GM18870 (cell line): ENCODE measurements at regions not wholly inside any gene's neighbourhood (a gene's known extent, or its start where the extent isn't known, plus 50 kb on each side); places are given as distances from the start of the nearest gene placed in this dataset.

Experiments
- ATAC-seq: cut with Tn5 transposase; IDR thresholded peaks from one replicate; pipeline ENCODE4 v1.9.1; 2021; ENCODE audit warnings: moderate library complexity; ENCODE audit not compliant: unreplicated experiment

DNA sequence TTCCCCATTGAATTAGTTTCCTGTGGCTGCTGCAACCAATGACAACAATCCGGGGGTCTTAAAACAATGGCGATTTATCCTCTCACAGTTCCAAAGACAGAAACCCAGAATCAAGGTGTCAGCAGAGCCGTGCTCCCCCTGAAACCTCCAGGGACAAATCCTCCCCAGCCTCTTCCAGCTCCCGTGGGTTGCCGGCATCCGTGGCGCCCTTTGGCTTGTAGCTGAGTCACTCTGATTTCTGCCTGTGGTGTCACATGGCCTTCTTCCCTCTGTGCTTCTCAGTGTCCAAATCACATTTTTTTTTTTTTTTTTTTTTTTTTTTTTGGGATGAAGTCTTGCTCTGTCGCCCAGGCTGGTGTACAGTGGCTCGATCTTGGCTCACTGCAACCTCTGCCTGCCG, 64.5 kb upstream of the STX18 start:
- ATAC-seq: no peak

DNA sequence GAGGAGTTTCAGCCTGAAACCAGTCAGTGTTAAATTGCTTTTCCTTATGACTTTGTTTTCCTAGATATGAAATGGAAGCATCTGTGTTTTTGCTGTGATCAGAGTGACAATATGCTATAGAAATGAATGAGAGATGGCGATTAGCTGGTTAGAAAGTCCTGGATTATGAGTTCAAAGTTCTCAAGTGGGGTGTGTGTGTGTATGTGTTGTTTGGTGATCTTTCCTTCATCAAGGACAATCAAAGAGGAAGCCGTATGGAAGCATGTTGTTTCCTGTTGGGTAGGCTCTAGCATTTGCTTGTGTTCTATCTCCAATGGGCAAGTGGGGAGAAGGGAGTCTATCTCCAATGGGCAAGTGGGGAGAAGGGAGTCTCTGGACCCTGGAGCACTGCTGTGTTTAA, 64.0 kb upstream of the STX18 start:
- no peak for ATAC-seq

GRCh38 chr4:4603592-4603991, 61.7 kb upstream of the STX18 start:
- ATAC-seq: no peak

DNA sequence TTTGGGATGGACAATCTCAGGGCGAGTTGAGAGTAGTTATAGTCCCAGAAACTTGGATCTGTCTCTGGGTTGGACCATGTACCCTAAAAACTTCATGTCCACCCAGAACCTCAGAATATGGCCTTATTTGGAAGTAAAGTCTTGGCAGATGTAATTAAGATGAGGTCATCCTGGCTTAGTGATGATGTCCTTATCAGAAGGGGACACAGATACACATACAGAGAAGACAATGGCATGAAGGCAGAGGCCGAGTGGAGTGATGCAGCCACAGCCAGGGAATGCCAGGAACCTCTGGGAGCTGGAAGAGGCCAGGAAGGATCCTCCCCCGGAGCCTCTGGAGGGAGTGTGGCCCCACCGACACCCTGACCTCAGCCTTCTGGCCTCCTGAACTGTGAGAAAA, 61.2 kb upstream of the STX18 start:
- no peak for ATAC-seq

GRCh38 chr4:4602468-4602867, 60.6 kb upstream of the STX18 start:
- no peak for ATAC-seq

GRCh38 chr4:4601803-4602369, 60.0 kb upstream of the STX18 start:
- ATAC-seq: no peak

GRCh38 chr4:4599481-4600275, 57.8 kb upstream of the STX18 start:
- no peak for ATAC-seq

- ATAC-seq: no peak
Measured at GRCh38 chr4:4598851-4599411, 57.1 kb upstream of the STX18 start.

DNA sequence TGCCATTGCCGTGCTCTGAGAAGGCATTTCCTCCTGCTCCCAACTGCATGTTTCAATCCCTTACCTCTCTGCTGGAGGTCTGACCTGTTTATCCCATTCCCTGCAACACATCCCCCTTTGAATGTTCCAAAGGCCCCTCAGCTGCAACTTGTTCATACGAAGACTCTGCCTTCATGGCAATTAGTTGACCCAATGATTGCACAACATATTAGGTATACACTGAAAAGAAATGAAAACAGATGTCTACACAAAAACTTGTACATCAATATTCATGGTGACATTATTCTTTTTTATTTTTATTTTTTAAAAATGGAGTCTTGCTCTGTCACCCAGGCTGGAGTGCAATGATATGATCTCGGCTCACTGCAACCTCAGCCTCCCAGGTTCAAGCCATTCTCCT, 54.9 kb upstream of the STX18 start:
- no peak for ATAC-seq

DNA sequence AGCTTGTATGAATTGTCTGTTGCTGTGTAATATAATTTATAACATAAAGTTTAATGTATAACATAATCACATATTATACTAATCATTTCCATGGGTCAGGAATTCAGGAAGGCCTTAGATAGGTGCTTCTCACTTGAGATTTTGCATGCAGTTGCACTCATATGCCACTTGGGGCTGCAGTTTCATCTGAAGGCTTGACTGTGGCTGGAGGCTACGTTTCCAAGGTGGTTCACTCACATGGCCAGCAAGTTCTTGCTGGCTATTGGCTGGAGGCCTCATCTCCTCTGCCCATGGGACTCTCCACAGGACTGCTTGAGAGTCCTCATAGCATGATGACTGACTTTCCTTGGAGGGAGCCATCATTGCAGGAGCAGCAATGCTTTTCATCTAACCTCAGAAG, 53.4 kb upstream of the STX18 start:
- no peak for ATAC-seq

DNA sequence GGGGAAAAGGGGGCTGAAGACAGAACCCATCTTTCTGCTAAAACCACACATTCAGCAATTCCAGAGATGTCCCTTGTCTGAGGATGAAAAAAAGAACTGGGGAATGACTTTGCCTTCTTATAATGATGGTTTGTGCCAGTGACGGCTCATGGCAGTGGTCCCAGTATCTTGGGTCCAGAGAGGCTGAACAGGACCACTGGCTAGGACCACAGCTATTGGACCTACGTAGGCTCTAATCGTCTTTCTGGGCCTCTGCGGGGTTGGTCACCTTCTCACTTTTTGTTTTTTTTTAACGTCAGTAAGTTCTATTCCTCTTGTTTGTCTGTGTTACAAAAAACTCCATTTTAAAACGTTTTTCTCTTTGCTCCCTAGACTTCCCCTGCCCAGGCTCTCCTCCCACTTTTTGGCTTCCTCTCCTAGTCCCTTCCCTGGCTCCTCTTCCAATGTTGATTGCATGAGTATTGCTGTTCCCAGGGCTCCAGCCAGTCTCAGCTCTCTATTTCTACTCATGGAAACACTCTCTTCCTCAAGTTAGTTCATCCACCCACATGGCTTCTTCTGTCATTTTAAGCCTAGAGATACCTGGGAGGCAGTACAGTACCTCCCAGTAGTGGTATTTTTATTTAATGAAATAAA, 52.6 kb upstream of the STX18 start:
- no peak for ATAC-seq

DNA sequence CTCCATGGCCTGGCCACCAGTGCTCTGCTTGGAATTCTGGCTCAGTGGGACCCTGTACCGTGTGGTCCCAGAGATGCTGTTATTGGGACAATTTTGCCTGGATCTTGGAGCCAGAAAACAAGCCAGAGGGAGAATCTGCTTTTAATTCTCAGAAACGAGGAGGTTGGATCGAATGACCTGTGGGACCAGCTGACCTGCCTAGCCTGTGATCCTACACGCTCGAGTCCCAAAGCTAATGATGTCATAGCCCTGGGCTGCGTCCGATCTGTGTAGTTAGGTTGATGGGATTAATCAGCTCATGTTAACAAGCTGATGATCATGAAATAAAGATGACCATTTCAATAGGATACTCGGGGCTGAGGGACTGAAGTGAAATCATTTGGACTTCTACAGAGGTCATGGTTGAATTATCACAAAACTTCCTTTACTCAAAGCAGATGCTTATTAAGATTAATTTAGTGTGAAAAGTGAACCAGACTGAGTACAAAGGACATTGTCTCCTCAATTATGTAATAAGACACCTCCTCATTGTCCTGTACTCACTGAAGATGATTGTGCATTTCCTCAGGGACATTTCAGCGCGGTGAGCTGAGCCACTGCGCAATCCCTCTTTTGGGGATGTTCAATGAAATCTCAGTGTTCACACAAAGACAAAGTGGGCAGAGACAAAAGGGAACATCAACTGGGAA, 51.9 kb upstream of the STX18 start:
- no peak for ATAC-seq

DNA sequence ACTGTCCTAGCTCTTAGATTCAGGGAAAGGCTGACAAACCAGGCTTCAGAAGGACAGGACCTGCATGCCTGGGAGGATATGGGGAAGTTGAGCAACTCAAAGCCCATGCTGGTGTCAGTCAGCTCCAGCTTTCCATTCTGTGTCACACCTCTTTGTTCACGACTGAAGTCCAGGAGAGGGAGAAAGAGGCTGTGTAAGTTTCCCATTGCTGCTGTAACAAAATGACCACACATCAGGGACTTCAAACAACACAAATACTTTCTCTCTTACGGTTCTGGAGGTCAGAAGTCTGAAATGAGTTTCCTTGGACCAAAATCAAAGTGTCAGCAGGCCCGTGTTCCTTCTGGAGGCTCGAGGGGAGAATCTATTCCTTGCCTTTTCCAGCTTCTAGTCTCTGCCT, 50.6 kb upstream of the STX18 start:
- no peak for ATAC-seq
